ENCODE measurements at regions not wholly inside any gene's neighbourhood (a gene's known extent, or its start where the extent isn't known, plus 50 kb on each side); places are given as distances from the start of the nearest gene placed in this dataset.

DNA sequence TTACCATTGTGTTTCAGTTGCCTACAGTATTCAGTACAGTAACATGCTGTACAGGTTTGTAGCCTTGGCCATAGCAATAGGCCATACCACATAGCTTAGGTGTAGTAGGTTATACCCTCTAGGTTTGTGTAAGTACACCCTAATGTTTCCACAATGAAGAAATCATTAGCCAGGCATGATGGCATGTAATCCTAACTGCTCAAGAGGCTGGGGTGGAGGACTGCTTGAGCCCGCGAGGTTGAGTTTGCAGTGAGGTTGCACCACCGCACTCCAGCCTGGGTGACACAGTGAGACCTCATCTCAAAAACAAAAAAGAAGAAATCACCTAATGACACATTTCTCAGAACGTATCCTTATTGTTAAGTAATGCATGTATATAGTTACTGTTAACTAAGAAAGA, 63.2 kb upstream of the KTN1 start:
- H3K4me3 ChIP-seq (ENCODE audit: low read depth, low read length) = no peak overlapping the region
- H2AK5ac ChIP-seq (ENCODE audit: low read length) = no peak overlapping the region
- WGBS (ENCODE audit: extremely low coverage, insufficient coverage, insufficient read length) = no CpG with 5 or more reads among the region's 4 CpGs
- no peak overlapping the region for H4K8ac ChIP-seq (ENCODE audit: low read depth, low read length)
- H3K14ac ChIP-seq (ENCODE audit: low read length) = no peak overlapping the region
- no peak overlapping the region for H2AFZ ChIP-seq (ENCODE audit: insufficient read depth, low read length, poor library complexity)
- no peak overlapping the region for H3K4ac ChIP-seq (ENCODE audit: low read depth, low read length)
- peaks cover 0 to 5% of the 10 kb centered on the region in 2 experiments for H3K4me1 ChIP-seq (ENCODE audit: control insufficient read depth in 1 of 2, insufficient read depth in 2 of 2, low read length in 2 of 2)
- H3K79me2 ChIP-seq (ENCODE audit: control insufficient read depth, insufficient read depth, low read length, poor library complexity) = no peaks in the 10 kb centered on the region
- H3K23ac ChIP-seq (ENCODE audit: low read length) = no peak overlapping the region
- no peak overlapping the region for H4K91ac ChIP-seq (ENCODE audit: low read depth, low read length)
- H3K9me3 ChIP-seq (ENCODE audit: insufficient read depth, low read depth, low read length) = no peaks in the 10 kb centered on the region
- H2BK120ac ChIP-seq (ENCODE audit: insufficient read depth, low read length, poor library complexity) = no peak overlapping the region
- no peak overlapping the region for H2BK5ac ChIP-seq (ENCODE audit: low read depth, low read length, poor library complexity)
- no peak overlapping the region for H3K18ac ChIP-seq (ENCODE audit: low read length)
- no peaks in the 10 kb centered on the region for H3K27me3 ChIP-seq (ENCODE audit: insufficient read depth, low read length)
- H4K12ac ChIP-seq (ENCODE audit: low read depth, low read length) = no peak overlapping the region
- no peak overlapping the region for H3K9ac ChIP-seq (ENCODE audit: low read length)
- H3K79me1 ChIP-seq (ENCODE audit: low read length) = peaks cover 3% of the 10 kb centered on the region
- no peak overlapping the region for H3K27ac ChIP-seq (ENCODE audit: low read depth, low read length)
- DNase-seq = no peak
- H3K36me3 ChIP-seq (ENCODE audit: control insufficient read depth in 1 of 2, insufficient read depth in 2 of 2, low read length in 2 of 2) = no peaks in the 10 kb centered on the region
- H2BK12ac ChIP-seq (ENCODE audit: low read length) = no peak overlapping the region
- H3K4me2 ChIP-seq (ENCODE audit: low read length) = no peak overlapping the region

DNA sequence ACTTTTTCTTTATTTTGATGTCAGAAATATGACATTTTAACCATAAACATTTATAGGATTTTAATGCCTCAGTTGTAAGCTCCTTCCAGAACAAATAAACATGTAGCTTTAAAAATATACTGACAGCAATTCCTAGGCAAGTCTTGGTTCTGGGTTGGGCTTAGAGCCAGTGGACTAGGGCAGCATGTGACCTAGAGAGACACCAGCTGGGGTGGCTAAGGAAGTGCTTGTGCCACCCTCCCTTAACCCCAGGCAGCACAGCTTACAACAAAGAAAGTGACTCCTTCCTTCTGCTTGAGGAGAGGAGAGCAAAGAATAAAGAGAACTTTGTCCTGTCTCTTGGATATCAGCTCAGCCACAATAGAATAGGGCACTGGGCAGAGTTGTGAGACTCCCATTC, 61.6 kb upstream of the KTN1 start:
- H4K12ac ChIP-seq (ENCODE audit: low read depth, low read length) = no peak overlapping the region
- H3K79me1 ChIP-seq (ENCODE audit: low read length) = peaks cover 3% of the 10 kb centered on the region
- no peaks in the 10 kb centered on the region for H3K36me3 ChIP-seq (ENCODE audit: control insufficient read depth in 1 of 2, insufficient read depth in 2 of 2, low read length in 2 of 2)
- H3K79me2 ChIP-seq (ENCODE audit: control insufficient read depth, insufficient read depth, low read length, poor library complexity) = no peaks in the 10 kb centered on the region
- H3K23ac ChIP-seq (ENCODE audit: low read length) = no peak overlapping the region
- H2BK5ac ChIP-seq (ENCODE audit: low read depth, low read length, poor library complexity) = peak overlapping the region; percentile 61
- no peak overlapping the region for H3K18ac ChIP-seq (ENCODE audit: low read length)
- DNase-seq = no peak
- peaks cover 0 to 5% of the 10 kb centered on the region in 2 experiments for H3K4me1 ChIP-seq (ENCODE audit: control insufficient read depth in 1 of 2, insufficient read depth in 2 of 2, low read length in 2 of 2)
- H3K4me2 ChIP-seq (ENCODE audit: low read length) = no peak overlapping the region
- H3K27ac ChIP-seq (ENCODE audit: low read depth, low read length) = no peak overlapping the region
- peak overlapping the region; percentile 40 for H3K14ac ChIP-seq (ENCODE audit: low read length)
- no peak overlapping the region for H4K91ac ChIP-seq (ENCODE audit: low read depth, low read length)
- H3K27me3 ChIP-seq (ENCODE audit: insufficient read depth, low read length) = no peaks in the 10 kb centered on the region
- no peak overlapping the region for H2BK120ac ChIP-seq (ENCODE audit: insufficient read depth, low read length, poor library complexity)
- no peak overlapping the region for H4K8ac ChIP-seq (ENCODE audit: low read depth, low read length)
- peak overlapping the region; percentile 43 for H2BK12ac ChIP-seq (ENCODE audit: low read length)
- no peak overlapping the region for H3K4ac ChIP-seq (ENCODE audit: low read depth, low read length)
- no peak overlapping the region for H2AFZ ChIP-seq (ENCODE audit: insufficient read depth, low read length, poor library complexity)
- H3K9me3 ChIP-seq (ENCODE audit: insufficient read depth, low read depth, low read length) = no peaks in the 10 kb centered on the region
- no peak overlapping the region for H2AK5ac ChIP-seq (ENCODE audit: low read length)
- H3K4me3 ChIP-seq (ENCODE audit: low read depth, low read length) = no peak overlapping the region
- H3K9ac ChIP-seq (ENCODE audit: low read length) = no peak overlapping the region

GRCh38 chr14:55519473-55520080, 60.4 kb upstream of the KTN1 start:
- Histone ChIP-seq H3K27ac (ENCODE audit: low read depth, low read length) (no peak overlapping the region), H3K79me1 (ENCODE audit: low read length) (peaks cover 3% of the 10 kb centered on the region), H4K91ac (ENCODE audit: low read depth, low read length) (no peak overlapping the region), H3K4me3 (ENCODE audit: low read depth, low read length) (no peak overlapping the region), H2BK12ac (ENCODE audit: low read length) (no peak overlapping the region), H3K27me3 (ENCODE audit: insufficient read depth, low read length) (no peaks in the 10 kb centered on the region), H4K8ac (ENCODE audit: low read depth, low read length) (no peak overlapping the region), H3K9ac (ENCODE audit: low read length) (no peak overlapping the region), H3K4ac (ENCODE audit: low read depth, low read length) (no peak overlapping the region), H3K9me3 (ENCODE audit: insufficient read depth, low read depth, low read length) (no peaks in the 10 kb centered on the region), H2AFZ (ENCODE audit: insufficient read depth, low read length, poor library complexity) (no peak overlapping the region), H4K12ac (ENCODE audit: low read depth, low read length) (no peak overlapping the region), H3K79me2 (ENCODE audit: control insufficient read depth, insufficient read depth, low read length, poor library complexity) (no peaks in the 10 kb centered on the region), H2AK5ac (ENCODE audit: low read length) (no peak overlapping the region), H2BK120ac (ENCODE audit: insufficient read depth, low read length, poor library complexity) (no peak overlapping the region), H3K4me2 (ENCODE audit: low read length) (no peak overlapping the region), H3K4me1 (ENCODE audit: control insufficient read depth in 1 of 2, insufficient read depth in 2 of 2, low read length in 2 of 2) (peaks cover 0 to 5% of the 10 kb centered on the region in 2 experiments), H3K18ac (ENCODE audit: low read length) (no peak overlapping the region), H3K14ac (ENCODE audit: low read length) (no peak overlapping the region), H2BK5ac (ENCODE audit: low read depth, low read length, poor library complexity) (no peak overlapping the region), H3K23ac (ENCODE audit: low read length) (no peak overlapping the region), H3K36me3 (ENCODE audit: control insufficient read depth in 1 of 2, insufficient read depth in 2 of 2, low read length in 2 of 2) (no peaks in the 10 kb centered on the region)
- peak; percentile 6 to 16 for DNase-seq
- WGBS (ENCODE audit: extremely low coverage, insufficient coverage, insufficient read length) = no CpG with 5 or more reads among the region's 1 CpG

- H3K79me1 ChIP-seq (ENCODE audit: low read length) = peaks cover 3% of the 10 kb centered on the region
- H3K18ac ChIP-seq (ENCODE audit: low read length) = no peak overlapping the region
- H3K4me2 ChIP-seq (ENCODE audit: low read length) = no peak overlapping the region
- H2AFZ ChIP-seq (ENCODE audit: insufficient read depth, low read length, poor library complexity) = no peak overlapping the region
- H4K12ac ChIP-seq (ENCODE audit: low read depth, low read length) = no peak overlapping the region
- no peak overlapping the region for H3K4me3 ChIP-seq (ENCODE audit: low read depth, low read length)
- H2BK120ac ChIP-seq (ENCODE audit: insufficient read depth, low read length, poor library complexity) = no peak overlapping the region
- no peak overlapping the region for H2BK12ac ChIP-seq (ENCODE audit: low read length)
- H3K79me2 ChIP-seq (ENCODE audit: control insufficient read depth, insufficient read depth, low read length, poor library complexity) = no peaks in the 10 kb centered on the region
- H3K23ac ChIP-seq (ENCODE audit: low read length) = no peak overlapping the region
- no peak overlapping the region for H3K14ac ChIP-seq (ENCODE audit: low read length)
- H2BK5ac ChIP-seq (ENCODE audit: low read depth, low read length, poor library complexity) = no peak overlapping the region
- no peak overlapping the region for H3K27ac ChIP-seq (ENCODE audit: low read depth, low read length)
- no peak overlapping the region for H3K9ac ChIP-seq (ENCODE audit: low read length)
- H2AK5ac ChIP-seq (ENCODE audit: low read length) = no peak overlapping the region
- no peak overlapping the region for H3K4ac ChIP-seq (ENCODE audit: low read depth, low read length)
- H4K8ac ChIP-seq (ENCODE audit: low read depth, low read length) = no peak overlapping the region
- no peaks in the 10 kb centered on the region for H3K36me3 ChIP-seq (ENCODE audit: control insufficient read depth in 1 of 2, insufficient read depth in 2 of 2, low read length in 2 of 2)
- H4K91ac ChIP-seq (ENCODE audit: low read depth, low read length) = no peak overlapping the region
- H3K4me1 ChIP-seq (ENCODE audit: control insufficient read depth in 1 of 2, insufficient read depth in 2 of 2, low read length in 2 of 2) = peaks cover 0 to 5% of the 10 kb centered on the region in 2 experiments
- no peaks in the 10 kb centered on the region for H3K9me3 ChIP-seq (ENCODE audit: insufficient read depth, low read depth, low read length)
- no peaks in the 10 kb centered on the region for H3K27me3 ChIP-seq (ENCODE audit: insufficient read depth, low read length)
- no CpG with 5 or more reads among the region's 2 CpGs for WGBS (ENCODE audit: extremely low coverage, insufficient coverage, insufficient read length)
- DNase-seq = no peak
Observed at GRCh38 chr14:55523321-55523720, 56.7 kb upstream of the KTN1 start.

Data from trophoblast cell (in vitro differentiated cells and primary cell).